Stimulated activated CD4-positive, alpha-beta T cell treated with anti-CD3 and anti-CD28 coated beads, Interleukin-15, amount 100 ng/mL, for 24 hours (primary cell): ENCODE measurements at regions not wholly inside any gene's neighbourhood (a gene's known extent, or its start where the extent isn't known, plus 50 kb on each side); places are given as distances from the start of the nearest gene placed in this dataset.

ENCODE experiments used
- DNase-seq: peaks from one replicate; pipeline ENCODE4 v3.0.0-alpha.2; 2020

DNA sequence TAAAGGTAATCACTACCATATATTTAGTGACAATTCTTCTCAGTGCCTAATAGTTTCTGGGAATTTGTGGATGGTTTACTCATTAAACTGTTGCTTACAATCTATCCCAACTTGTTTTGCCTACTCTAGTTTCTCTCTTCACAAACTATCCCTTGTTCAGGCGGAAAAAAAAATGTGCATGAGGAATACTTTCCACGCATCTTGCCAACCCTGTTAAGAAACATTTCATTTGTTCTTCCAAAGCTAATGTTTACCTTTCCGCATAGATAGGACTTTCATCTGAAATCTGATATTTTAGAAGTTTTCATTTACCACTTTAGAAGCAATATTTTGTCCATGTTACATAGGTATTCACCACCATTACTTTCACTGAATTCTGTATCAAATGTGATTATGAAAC, 191.9 kb downstream of the MDFIC start:
- no peak for DNase-seq

DNA sequence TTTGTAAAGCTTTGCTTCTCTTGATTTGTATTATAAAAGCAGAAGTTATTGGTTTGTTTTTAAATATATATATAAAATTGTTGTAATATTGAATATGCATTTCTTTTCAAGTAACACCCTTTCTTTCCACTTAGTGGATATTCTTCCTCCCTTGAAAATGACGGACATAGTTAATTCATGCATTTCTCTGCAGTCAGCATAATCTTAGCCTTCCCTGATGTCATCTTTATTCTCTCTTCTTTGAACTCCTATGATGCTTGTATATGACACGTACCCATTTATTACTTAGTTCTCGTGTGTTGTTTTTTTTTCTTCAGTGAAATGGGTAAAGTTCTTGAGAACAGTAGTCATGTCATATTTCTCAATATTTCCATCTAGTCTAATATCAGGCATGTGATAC, 191.2 kb downstream of the MDFIC start:
- no peak for DNase-seq

DNA sequence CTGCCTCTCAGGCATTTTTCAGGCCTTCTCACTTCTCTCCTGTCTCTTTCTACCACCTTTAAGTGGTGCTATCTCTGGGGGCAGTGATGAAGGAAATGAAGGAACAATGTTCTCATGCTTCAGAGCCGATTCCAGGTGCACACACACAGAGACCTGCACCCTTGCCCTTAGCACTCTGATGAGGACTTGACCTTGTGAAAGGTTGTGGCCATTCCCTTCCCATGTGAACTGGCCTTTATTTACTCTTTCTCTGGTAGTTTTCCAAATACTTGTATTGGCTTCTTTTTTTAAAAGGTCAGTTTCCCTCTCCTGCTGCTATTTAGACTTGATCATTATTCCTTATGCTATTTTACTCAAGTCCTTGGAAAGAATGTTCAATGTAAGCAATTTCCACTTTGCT, 188.6 kb downstream of the MDFIC start:
- DNase-seq = no peak

DNA sequence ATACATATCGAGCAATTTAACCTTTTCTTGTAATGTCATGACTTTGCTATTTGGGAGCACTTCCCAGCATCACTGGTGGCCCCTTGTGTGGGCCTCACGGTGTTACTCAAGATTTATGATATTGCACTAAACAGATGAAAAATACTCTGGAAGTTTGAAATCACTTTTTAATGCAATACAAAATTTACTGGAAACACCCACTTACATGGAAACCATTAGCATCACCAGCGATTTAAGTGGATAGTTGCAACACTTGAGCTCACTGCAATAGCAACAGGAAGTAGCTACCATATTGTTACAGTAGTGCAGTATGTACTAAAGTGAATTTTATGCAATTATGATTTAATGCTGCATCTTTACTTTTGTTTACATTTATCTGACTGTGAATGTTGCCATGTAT, 184.4 kb downstream of the MDFIC start:
- DNase-seq = no peak

DNA sequence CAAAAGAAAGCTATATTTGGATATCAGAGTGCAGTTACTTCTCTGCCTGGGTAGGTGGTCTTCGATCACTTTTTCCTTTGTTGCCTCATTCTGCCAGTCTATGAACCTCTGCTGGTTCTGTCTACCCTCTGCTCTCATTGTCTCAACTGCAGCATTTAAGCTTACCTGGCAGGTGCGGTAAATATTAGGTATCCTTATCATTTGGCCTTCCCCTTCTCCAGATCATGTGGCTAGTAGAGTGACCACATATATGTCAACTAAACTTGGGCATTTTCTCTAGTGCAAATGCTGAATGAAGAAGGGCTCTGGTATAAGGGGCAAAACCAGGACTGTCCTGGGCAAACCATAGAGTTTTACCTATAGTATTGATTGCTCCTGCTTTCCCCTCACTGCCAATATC, 180.8 kb downstream of the MDFIC start:
- no peak for DNase-seq

DNA sequence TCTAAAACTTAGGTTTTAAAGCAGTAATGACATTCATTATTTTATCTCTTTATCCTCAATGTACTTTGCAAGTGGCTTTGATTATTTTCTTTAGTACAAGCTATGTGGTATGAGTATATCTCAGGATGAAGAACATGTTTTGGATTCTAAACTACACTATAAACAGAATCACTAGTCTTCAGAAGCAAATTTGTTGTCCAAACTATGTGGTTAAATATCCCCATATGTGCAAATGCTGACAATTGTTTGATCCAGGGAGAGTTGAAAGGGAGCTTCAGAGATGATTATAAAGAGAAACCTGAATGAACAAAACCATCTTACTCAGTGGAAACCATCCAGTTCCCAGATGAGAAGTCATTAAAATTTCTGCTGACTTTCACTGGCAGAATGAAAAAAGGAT, 179.3 kb downstream of the MDFIC start:
- no peak for DNase-seq

DNA sequence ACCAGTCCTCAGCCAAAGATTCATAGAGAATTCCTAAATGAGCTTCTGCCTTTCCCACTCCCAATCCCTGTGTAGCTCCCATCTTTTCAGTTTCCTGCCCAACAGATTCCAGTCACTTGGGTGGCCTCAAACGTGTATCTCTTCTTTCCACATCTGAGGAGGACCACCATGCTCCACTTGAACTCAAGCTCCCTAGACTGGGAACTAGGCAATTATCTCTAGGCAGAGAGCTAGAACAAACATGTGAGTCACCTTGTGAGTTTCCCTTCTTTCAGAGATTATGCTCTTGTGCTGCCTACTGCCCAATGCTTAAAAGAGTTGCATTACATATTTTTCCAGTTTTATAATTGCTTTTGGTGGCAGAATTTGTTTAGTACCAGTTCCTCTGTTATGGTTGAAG, 178.0 kb downstream of the MDFIC start:
- no peak for DNase-seq

DNA sequence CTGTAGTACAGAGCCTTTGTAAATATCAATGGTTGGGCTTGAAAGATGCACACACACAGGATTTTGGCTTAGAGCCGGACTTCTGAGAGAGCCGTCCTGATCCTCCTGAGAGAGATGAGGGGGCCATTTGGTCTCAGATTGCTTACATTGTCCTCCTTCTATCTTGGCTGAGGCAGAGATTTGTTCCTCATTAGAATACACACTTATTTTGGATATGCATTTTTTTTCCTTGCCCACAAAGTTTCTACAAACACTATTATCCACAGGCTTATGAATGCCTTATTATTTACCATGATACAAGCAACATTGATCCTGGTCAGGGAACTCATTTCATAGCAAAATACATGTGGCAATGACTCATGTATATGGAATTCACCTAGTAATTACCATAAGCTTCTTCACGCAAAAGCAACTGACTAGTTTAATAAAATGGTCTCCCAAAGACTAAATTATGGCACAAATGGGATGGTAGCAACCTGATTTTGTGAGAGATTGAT, 175.3 kb downstream of the MDFIC start:
- DNase-seq = no peak

DNA sequence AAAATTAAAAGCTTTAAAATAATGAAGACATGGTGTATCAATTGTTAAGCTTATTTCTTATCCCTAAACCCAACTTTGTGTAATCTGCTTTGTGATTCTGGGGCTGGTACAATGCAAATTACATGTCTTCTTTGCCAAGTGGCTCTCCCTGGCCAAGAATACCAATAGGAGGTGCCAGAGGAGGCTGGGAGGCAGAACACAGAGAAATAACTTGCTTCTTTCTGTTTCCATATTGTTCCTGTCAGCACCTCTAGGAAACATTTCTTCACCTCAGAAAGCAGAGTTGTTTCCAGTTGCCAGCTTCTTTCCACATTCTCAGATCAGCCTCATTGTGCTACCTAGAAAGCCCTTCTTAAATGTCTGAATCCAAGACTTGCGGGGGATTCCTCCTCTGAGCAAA, 174.4 kb downstream of the MDFIC start:
- DNase-seq = no peak

DNA sequence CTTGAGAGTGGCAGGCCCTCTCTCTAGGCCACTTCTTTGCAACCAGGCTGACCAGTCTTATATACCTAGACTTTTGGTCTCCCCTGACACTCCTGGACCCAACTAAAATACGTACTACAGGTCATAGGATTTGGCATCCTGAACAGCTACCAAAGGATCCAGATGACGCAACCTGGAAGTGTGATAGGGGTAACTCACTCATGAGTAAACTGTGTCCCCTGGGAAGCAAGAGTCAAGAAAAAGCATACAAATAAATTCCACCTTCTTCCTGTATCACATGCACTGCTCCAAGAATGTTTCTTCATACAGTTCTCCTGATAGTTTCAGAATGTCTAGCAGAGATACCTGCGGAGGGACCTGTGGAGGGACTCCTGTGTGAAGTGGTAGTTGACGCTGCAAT, 172.3 kb downstream of the MDFIC start:
- DNase-seq = no peak

DNA sequence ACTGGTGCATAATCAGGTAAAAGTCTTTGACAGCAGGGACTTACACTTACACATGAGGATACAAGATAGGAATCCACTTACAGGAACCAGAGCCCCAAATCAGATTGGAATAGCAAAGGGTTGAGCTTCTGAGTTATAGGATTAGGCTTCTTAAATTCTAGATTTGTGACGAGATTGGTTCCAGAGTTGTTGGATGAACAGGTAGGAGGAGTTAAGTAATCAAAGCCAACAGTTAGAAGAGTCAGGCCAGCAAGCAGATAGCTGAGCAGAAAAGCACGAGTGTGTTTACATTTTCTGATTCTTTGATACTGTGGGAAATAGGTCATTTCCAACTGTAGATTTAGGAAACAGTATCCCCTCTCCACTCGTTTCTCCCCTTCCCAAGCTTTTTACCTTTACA, 167.0 kb downstream of the MDFIC start:
- DNase-seq = no peak

DNA sequence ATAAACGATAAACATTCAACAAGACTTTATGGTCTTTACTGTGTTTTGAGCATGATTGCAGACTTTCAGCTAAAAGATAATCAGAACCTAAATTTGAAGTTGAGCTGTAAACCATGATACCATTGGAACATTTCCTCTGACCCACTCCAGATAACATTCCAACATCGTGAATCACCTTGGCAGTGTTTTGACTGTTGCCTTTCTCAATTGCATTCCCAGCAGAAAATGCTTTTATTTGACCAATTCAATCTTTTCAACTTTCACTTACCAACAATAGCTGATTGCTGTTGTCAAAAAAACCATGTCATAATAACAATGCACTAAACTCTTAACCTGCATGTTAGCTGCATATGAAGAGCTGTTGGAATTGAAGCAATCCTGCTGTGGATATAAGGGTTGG, 165.5 kb downstream of the MDFIC start:
- no peak for DNase-seq

DNA sequence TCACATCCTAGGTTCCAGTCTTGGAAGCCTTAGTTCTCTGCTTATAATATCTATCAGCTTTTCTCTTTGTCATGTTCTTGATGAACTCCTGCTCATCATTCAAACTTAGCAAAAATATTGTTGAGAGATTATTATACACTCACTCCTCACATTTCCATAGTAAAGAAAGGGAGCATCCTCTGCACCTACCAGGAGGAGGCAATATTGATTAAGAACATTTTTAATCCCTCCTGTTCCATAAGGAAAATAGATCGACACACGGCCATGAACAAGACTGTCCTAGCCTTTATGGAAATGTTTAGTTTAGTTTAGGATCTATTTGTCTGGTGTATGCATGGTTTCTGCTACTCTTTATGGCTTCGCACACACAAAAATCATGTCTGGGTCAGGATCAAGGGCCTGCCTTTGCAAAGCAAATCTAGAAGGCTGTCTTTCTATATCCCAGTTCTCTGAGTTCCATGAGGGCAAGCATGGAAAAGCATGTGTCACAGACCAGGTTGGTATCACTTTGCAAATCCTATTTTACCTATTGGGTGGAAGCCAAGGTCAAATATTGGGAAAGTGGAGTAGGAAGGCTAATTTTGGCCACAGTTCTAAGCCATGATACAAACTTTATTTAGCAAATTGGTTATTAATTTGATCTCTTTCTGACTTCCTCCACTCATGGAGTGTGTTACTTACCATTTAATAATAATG, 164.4 kb downstream of the MDFIC start:
- DNase-seq = no peak

DNA sequence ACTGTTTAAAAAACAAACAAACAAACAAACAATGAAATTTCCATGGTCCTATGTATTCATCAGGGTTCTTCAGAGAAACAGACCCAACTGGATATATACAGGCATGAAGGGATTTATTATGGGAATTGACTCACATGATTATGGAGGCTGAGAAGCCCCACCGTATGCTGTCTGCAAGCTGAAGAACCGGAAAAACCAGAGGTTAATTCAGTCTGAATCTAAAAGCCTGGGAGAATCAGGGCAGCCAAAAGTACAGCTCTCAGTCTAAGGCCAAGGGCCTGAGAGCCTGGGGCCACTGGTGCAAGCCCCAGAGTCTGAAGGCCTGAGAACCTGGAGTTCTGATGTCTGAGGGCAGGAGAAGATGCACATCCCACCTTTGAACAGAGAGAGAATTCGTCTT, 163.5 kb downstream of the MDFIC start:
- DNase-seq = no peak

DNA sequence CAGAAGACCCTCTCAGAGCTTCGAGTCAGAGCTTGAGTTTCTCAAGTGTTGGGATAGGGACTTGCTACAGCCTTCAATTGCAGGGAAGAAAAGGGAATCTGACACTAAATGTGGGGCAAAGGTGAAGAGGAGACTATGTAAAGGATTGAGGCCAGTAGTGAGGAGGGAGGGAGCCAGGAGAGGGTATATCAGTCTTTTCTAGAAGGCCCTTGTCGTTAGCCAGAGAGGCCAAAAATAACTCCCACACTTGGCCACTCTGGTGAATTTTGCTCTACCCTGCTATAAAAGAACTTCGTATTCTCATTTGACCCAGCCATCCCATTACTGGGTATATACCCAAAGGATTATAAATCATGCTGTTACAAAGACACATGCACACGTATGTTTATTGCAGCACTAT, 162.0 kb downstream of the MDFIC start:
- DNase-seq = no peak

DNA sequence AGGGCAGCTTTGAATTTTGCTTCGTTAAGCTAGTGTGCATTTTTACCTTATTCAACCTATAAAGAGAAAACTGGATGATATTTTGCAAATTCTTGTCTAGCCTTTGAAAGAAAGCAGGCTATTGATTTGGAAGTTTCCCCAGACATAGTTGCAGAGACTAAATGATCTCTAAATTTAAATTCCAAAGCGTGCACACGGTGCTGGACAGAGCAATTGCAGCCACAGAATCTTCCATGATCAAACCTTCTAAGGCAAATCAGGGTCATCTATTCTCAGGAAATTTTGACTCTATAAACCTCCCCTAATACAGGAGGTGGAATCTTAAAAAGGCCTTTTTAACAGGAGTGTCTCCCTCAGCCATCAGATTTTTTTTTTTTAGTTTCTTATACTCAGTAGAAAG, 159.9 kb downstream of the MDFIC start:
- no peak for DNase-seq

DNA sequence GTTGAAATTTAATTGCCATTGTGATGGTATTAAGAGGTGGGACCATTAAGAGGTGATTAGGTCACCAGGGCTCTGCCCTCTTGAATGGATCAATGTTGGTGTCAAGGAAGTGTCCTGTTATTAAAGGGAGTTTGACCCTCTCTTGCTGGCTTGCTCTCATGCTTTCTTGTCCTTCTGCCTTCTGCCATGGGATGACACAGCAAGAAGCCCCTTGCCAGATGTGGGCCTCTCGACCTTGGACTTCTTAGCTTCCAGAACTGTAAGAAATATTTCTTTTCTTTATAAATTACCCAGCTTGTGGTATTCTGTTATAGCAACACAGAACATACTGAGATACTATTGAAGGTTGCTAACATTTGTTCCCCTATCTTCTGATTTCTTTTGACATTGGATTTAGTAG, 157.0 kb downstream of the MDFIC start:
- DNase-seq = no peak

DNA sequence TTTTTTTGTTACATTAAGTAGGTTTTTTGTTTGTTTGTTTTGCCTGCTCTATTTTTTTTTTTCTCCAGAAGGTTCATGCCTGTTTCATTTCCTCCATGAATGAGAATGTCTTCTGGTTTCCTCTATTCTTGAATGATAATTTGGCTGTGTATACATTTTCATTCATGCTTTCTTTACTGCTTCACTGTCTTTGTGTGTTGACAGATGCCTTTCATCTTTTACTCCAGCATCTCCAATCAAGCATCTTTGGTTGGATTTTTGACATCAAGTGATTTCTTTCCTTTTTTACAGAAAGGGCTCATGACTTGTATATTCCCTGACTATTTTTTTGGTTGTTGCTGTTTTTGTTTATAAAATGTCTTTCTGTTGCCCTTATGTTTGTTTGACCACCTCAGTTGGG, 156.5 kb downstream of the MDFIC start:
- no peak for DNase-seq

DNA sequence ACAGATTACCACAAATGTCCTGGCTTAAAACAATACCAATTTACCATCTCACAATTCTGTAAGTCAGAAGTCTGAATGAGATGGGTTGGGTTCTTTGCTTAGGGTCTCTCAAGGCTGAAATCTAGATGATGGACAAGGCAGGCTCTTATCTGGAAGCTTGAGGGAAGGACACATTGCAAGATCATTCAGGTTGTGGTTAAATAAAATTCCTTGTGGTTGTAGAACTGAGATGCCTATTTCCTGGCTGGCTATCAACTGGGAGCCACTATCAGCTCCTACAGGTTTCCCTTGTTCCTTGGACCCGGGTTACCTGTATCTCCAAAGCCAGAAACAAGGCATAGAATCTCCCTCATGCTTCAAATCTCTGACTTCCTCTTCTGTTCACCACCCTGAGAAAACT, 148.4 kb downstream of the MDFIC start:
- DNase-seq = no peak
